ENCODE measurements at regions not wholly inside any gene's neighbourhood (a gene's known extent, or its start where the extent isn't known, plus 50 kb on each side); places are given as distances from the start of the nearest gene placed in this dataset.

DNA sequence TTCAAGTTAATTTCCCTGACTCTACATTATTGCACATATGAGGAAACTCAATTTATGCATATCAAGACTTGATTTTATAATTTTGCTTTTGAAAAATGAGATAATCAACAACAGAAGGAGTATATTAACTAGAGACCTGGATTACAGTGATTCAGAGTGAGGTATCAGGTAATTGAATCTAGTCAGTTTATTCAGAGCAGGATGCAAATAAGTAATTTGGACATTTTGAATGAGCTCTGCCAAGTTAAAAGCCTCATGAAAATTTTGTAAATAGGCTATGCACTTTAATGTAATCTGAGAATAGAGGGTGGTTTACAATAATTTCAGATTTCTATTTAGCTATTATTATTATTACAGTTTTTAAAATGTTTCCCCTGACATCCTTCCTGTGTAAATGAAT is 203.7 kb upstream of the EMCN start:
- H3K4me3 ChIP-seq (ENCODE audit: low read depth in 1 of 2, low read length in 2 of 2) = no peak overlapping the region
- H3K27ac ChIP-seq (ENCODE audit: low read depth, low read length) = no peak overlapping the region
- no peak overlapping the region for H3K9ac ChIP-seq (ENCODE audit: low read depth in 1 of 2, low read length in 2 of 2)
- H3K27me3 ChIP-seq (ENCODE audit: control insufficient read depth in 1 of 2, insufficient read depth in 2 of 2, low read length in 2 of 2) = no peaks in the 10 kb centered on the region
- H3K9me3 ChIP-seq (ENCODE audit: control insufficient read depth in 1 of 2, low read length in 2 of 2) = no peaks in the 10 kb centered on the region
- peaks cover 0 to 9% of the 10 kb centered on the region in 2 donors for H3K4me1 ChIP-seq (ENCODE audit: control insufficient read depth in 1 of 2, insufficient read depth in 2 of 2, low read length in 2 of 2)
- H3K36me3 ChIP-seq (ENCODE audit: control insufficient read depth in 1 of 2, insufficient read depth in 2 of 2, low read length in 2 of 2) = no peaks in the 10 kb centered on the region

DNA sequence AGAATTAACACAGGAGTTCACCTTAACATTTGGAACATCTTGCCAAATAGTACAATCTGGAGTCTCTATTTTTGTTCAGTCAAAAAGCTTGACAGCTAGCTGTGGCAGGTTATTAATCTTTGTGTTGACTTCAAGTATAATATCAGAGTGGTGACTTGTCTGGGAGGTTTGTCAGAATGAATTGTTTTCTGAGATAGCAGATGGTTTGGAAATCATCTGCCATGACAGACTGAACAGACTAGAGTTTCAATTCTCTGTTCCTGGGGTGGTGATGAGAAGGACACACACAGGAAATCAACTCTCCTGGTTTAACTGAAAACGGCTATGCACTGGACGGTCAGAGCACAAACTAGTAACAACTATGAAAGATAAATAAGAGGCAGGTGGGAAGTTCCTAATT is 203.3 kb upstream of the EMCN start:
- Histone ChIP-seq H3K27ac (ENCODE audit: low read depth, low read length) (no peak overlapping the region), H3K9ac (ENCODE audit: low read depth in 1 of 2, low read length in 2 of 2) (no peak overlapping the region), H3K36me3 (ENCODE audit: control insufficient read depth in 1 of 2, insufficient read depth in 2 of 2, low read length in 2 of 2) (no peaks in the 10 kb centered on the region)

DNA sequence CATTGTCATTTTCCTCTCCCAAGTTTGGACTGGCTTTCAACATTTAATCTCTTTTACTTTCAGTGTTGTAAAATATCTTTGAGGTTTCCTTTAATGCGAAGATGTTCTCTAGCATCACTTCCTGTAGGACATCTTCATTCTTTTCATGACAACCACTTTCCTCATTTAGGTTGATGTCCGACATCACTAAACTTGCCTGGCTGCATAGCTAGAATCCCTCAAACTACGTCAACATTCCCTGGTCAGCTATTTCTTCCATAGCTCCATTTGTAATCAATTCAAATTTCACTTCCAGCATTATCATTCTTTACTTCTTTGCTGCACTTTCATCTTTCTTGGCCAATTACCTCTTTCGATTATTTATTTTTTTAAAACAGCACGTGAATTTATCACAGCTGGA is 198.6 kb upstream of the EMCN start:
- H3K9ac ChIP-seq (ENCODE audit: low read depth in 1 of 2, low read length in 2 of 2) = no peak overlapping the region
- no peaks in the 10 kb centered on the region for H3K36me3 ChIP-seq (ENCODE audit: control insufficient read depth in 1 of 2, insufficient read depth in 2 of 2, low read length in 2 of 2)
- no peaks in the 10 kb centered on the region for H3K27me3 ChIP-seq (ENCODE audit: control insufficient read depth in 1 of 2, insufficient read depth in 2 of 2, low read length in 2 of 2)
- H3K27ac ChIP-seq (ENCODE audit: low read depth, low read length) = no peak overlapping the region
- no peaks in the 10 kb centered on the region for H3K4me1 ChIP-seq (ENCODE audit: control insufficient read depth in 1 of 2, insufficient read depth in 2 of 2, low read length in 2 of 2)
- H3K4me3 ChIP-seq (ENCODE audit: low read depth in 1 of 2, low read length in 2 of 2) = no peak overlapping the region
- H3K9me3 ChIP-seq (ENCODE audit: control insufficient read depth in 1 of 2, low read length in 2 of 2) = no peaks in the 10 kb centered on the region

More for the DNA sequence above, 203.3 kb upstream of the EMCN start:
- H3K4me1 ChIP-seq (ENCODE audit: control insufficient read depth in 1 of 2, insufficient read depth in 2 of 2, low read length in 2 of 2) = peaks cover 0 to 9% of the 10 kb centered on the region in 2 donors
- H3K27me3 ChIP-seq (ENCODE audit: control insufficient read depth in 1 of 2, insufficient read depth in 2 of 2, low read length in 2 of 2) = no peaks in the 10 kb centered on the region
- H3K9me3 ChIP-seq (ENCODE audit: control insufficient read depth in 1 of 2, low read length in 2 of 2) = no peaks in the 10 kb centered on the region
- H3K4me3 ChIP-seq (ENCODE audit: low read depth in 1 of 2, low read length in 2 of 2) = no peak overlapping the region

GRCh38 chr4:100708776-100709175 is 191.0 kb upstream of the EMCN start:
- Histone ChIP-seq H3K27ac (ENCODE audit: low read depth, low read length) (no peak overlapping the region), H3K9me3 (ENCODE audit: control insufficient read depth in 1 of 2, low read length in 2 of 2) (no peaks in the 10 kb centered on the region), H3K9ac (ENCODE audit: low read depth in 1 of 2, low read length in 2 of 2) (no peak overlapping the region), H3K36me3 (ENCODE audit: control insufficient read depth in 1 of 2, insufficient read depth in 2 of 2, low read length in 2 of 2) (no peaks in the 10 kb centered on the region), H3K4me3 (ENCODE audit: low read depth in 1 of 2, low read length in 2 of 2) (no peak overlapping the region), H3K4me1 (ENCODE audit: control insufficient read depth in 1 of 2, insufficient read depth in 2 of 2, low read length in 2 of 2) (peaks cover 0 to 5% of the 10 kb centered on the region in 2 donors), H3K27me3 (ENCODE audit: control insufficient read depth in 1 of 2, insufficient read depth in 2 of 2, low read length in 2 of 2) (no peaks in the 10 kb centered on the region)

DNA sequence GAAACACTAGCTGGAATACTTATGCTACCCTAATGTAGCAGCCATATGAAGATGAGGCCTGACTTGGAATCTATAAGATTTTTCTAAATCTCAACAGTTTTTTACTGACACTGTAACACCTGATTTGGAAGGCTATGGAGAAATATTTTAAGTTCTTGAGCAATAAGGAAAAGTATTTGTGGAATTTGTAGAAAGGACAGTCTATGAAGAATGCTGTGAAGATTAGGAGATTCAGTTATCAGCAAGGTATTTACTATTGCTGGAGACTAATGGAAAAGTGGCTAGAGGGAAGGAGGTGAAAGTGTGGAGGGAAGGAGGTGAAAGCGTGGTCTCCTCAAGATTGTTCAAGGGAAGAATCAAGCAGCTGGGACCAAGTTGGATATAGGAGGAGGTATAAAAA is 190.0 kb upstream of the EMCN start:
- Histone ChIP-seq H3K36me3 (ENCODE audit: control insufficient read depth in 1 of 2, insufficient read depth in 2 of 2, low read length in 2 of 2) (no peaks in the 10 kb centered on the region), H3K9me3 (ENCODE audit: control insufficient read depth in 1 of 2, low read length in 2 of 2) (no peaks in the 10 kb centered on the region), H3K27ac (ENCODE audit: low read depth, low read length) (no peak overlapping the region), H3K27me3 (ENCODE audit: control insufficient read depth in 1 of 2, insufficient read depth in 2 of 2, low read length in 2 of 2) (no peaks in the 10 kb centered on the region), H3K9ac (ENCODE audit: low read depth in 1 of 2, low read length in 2 of 2) (no peak overlapping the region), H3K4me1 (ENCODE audit: control insufficient read depth in 1 of 2, insufficient read depth in 2 of 2, low read length in 2 of 2) (peaks cover 0 to 5% of the 10 kb centered on the region in 2 donors), H3K4me3 (ENCODE audit: low read depth in 1 of 2, low read length in 2 of 2) (no peak overlapping the region)

- no peaks in the 10 kb centered on the region for H3K36me3 ChIP-seq (ENCODE audit: control insufficient read depth in 1 of 2, insufficient read depth in 2 of 2, low read length in 2 of 2)
- no peak overlapping the region for H3K27ac ChIP-seq (ENCODE audit: low read depth, low read length)
- H3K27me3 ChIP-seq (ENCODE audit: control insufficient read depth in 1 of 2, insufficient read depth in 2 of 2, low read length in 2 of 2) = no peaks in the 10 kb centered on the region
- H3K9me3 ChIP-seq (ENCODE audit: control insufficient read depth in 1 of 2, low read length in 2 of 2) = no peaks in the 10 kb centered on the region
- H3K4me1 ChIP-seq (ENCODE audit: control insufficient read depth in 1 of 2, insufficient read depth in 2 of 2, low read length in 2 of 2) = no peaks in the 10 kb centered on the region
- H3K4me3 ChIP-seq (ENCODE audit: low read depth in 1 of 2, low read length in 2 of 2) = no peak overlapping the region
- no peak overlapping the region for H3K9ac ChIP-seq (ENCODE audit: low read depth in 1 of 2, low read length in 2 of 2)
Measured at GRCh38 chr4:100696531-100696930, 178.7 kb upstream of the EMCN start.

DNA sequence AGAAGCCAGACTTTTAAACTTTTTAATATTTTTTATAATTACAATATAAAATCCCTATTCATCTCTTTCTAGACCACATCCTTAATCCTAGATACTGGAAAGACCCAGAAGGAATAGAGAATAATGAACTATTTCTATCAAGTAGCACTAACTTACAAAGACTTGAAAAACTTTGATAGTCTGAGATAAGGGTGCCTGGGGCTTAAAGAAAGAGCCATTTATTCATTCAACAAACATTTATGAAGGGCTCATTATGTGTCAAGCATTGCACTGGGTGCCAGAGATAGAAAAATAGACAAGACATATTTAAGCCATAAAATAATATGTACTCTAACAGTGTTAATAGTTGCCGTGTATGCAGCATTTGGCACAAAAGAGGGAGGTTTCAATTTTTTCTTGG is 178.0 kb upstream of the EMCN start:
- H3K9ac ChIP-seq (ENCODE audit: low read depth in 1 of 2, low read length in 2 of 2) = no peak overlapping the region
- H3K27me3 ChIP-seq (ENCODE audit: control insufficient read depth in 1 of 2, insufficient read depth in 2 of 2, low read length in 2 of 2) = no peaks in the 10 kb centered on the region
- no peak overlapping the region for H3K4me3 ChIP-seq (ENCODE audit: low read depth in 1 of 2, low read length in 2 of 2)
- no peaks in the 10 kb centered on the region for H3K4me1 ChIP-seq (ENCODE audit: control insufficient read depth in 1 of 2, insufficient read depth in 2 of 2, low read length in 2 of 2)
- no peak overlapping the region for H3K27ac ChIP-seq (ENCODE audit: low read depth, low read length)
- H3K9me3 ChIP-seq (ENCODE audit: control insufficient read depth in 1 of 2, low read length in 2 of 2) = no peaks in the 10 kb centered on the region
- H3K36me3 ChIP-seq (ENCODE audit: control insufficient read depth in 1 of 2, insufficient read depth in 2 of 2, low read length in 2 of 2) = no peaks in the 10 kb centered on the region

DNA sequence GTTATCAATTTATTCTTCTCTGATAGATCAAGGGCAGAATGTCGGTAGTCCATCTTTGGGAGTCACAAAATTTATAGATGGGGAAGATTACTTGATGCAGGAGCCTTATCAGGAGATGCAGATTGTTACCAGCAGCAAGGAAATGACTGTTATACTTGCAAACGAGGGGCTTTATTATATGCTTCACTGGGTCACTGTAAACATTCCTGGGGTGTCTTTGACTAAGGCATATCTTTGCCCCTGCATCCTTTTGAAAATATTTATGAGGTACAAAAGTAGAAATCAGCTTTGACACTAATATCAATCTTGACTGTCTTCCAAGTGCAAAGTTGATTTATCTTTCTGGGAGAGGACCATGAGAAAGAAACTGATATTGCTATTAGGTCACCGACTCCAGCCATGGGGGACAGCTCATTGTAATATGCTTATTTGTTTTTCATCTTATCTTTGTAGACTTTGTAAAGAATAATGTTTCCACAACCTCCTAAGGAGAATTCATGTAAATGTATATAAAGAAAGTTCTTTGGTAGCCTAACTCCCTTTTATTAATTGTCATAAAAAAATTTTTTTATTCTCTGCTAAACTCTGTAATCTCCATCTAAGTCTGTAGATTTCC is 177.3 kb upstream of the EMCN start:
- Histone ChIP-seq H3K27ac (ENCODE audit: low read depth, low read length) (no peak overlapping the region), H3K4me3 (ENCODE audit: low read depth in 1 of 2, low read length in 2 of 2) (no peak overlapping the region), H3K27me3 (ENCODE audit: control insufficient read depth in 1 of 2, insufficient read depth in 2 of 2, low read length in 2 of 2) (no peaks in the 10 kb centered on the region), H3K4me1 (ENCODE audit: control insufficient read depth in 1 of 2, insufficient read depth in 2 of 2, low read length in 2 of 2) (no peaks in the 10 kb centered on the region), H3K36me3 (ENCODE audit: control insufficient read depth in 1 of 2, insufficient read depth in 2 of 2, low read length in 2 of 2) (no peaks in the 10 kb centered on the region), H3K9me3 (ENCODE audit: control insufficient read depth in 1 of 2, low read length in 2 of 2) (no peaks in the 10 kb centered on the region), H3K9ac (ENCODE audit: low read depth in 1 of 2, low read length in 2 of 2) (no peak overlapping the region)

DNA sequence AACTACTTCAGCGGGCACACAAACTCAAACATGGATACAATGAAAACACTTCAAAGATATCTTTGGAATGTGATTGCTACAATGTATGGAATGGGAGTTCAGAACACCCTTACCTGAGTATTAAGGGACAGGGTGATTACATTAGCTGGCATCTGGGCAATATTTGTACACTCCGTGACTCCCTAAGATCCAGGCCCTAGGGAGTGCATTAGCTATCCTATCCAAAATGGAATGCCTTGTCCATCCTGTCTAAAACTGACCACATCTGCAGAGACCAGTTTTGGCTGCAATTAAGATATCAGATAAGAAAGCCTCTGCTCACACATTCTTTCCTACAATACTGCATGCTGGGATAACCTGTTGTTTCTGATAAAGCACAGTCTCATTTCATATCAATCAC is 176.6 kb upstream of the EMCN start:
- H3K27ac ChIP-seq (ENCODE audit: low read depth, low read length) = no peak overlapping the region
- no peaks in the 10 kb centered on the region for H3K4me1 ChIP-seq (ENCODE audit: control insufficient read depth in 1 of 2, insufficient read depth in 2 of 2, low read length in 2 of 2)
- H3K36me3 ChIP-seq (ENCODE audit: control insufficient read depth in 1 of 2, insufficient read depth in 2 of 2, low read length in 2 of 2) = no peaks in the 10 kb centered on the region

GRCh38 chr4:100690812-100691211 is 173.0 kb upstream of the EMCN start:
- H3K27ac ChIP-seq (ENCODE audit: low read depth, low read length) = no peak overlapping the region
- H3K9ac ChIP-seq (ENCODE audit: low read depth in 1 of 2, low read length in 2 of 2) = no peak overlapping the region
- no peaks in the 10 kb centered on the region for H3K27me3 ChIP-seq (ENCODE audit: control insufficient read depth in 1 of 2, insufficient read depth in 2 of 2, low read length in 2 of 2)
- no peak overlapping the region for H3K4me3 ChIP-seq (ENCODE audit: low read depth in 1 of 2, low read length in 2 of 2)
- no peaks in the 10 kb centered on the region for H3K9me3 ChIP-seq (ENCODE audit: control insufficient read depth in 1 of 2, low read length in 2 of 2)
- no peaks in the 10 kb centered on the region for H3K4me1 ChIP-seq (ENCODE audit: control insufficient read depth in 1 of 2, insufficient read depth in 2 of 2, low read length in 2 of 2)
- H3K36me3 ChIP-seq (ENCODE audit: control insufficient read depth in 1 of 2, insufficient read depth in 2 of 2, low read length in 2 of 2) = no peaks in the 10 kb centered on the region

More for the DNA sequence above, 176.6 kb upstream of the EMCN start:
- Histone ChIP-seq H3K4me3 (ENCODE audit: low read depth in 1 of 2, low read length in 2 of 2) (no peak overlapping the region), H3K9me3 (ENCODE audit: control insufficient read depth in 1 of 2, low read length in 2 of 2) (no peaks in the 10 kb centered on the region), H3K9ac (ENCODE audit: low read depth in 1 of 2, low read length in 2 of 2) (no peak overlapping the region), H3K27me3 (ENCODE audit: control insufficient read depth in 1 of 2, insufficient read depth in 2 of 2, low read length in 2 of 2) (no peaks in the 10 kb centered on the region)

DNA sequence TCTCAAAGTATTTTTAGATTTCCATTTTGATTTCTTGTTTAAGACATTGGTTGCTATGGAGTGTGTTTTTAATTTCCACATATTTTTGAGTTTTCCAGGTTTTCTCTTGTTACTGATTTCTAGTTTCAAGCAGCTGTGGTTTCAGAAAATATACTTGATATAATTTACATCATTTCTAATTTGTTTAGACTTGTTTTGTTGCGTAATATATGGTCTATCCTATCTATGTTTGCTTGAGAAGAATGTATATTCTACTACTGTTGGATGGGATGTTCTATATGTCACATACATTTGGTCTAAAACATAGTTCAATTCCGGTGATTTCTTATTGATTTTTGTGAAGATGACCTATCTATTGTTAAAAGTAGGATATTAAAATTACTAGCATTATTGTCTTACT is 170.5 kb upstream of the EMCN start:
- H3K4me1 ChIP-seq (ENCODE audit: control insufficient read depth in 1 of 2, insufficient read depth in 2 of 2, low read length in 2 of 2) = no peaks in the 10 kb centered on the region
- no peaks in the 10 kb centered on the region for H3K9me3 ChIP-seq (ENCODE audit: control insufficient read depth in 1 of 2, low read length in 2 of 2)
- H3K27ac ChIP-seq (ENCODE audit: low read depth, low read length) = no peak overlapping the region
- H3K36me3 ChIP-seq (ENCODE audit: control insufficient read depth in 1 of 2, insufficient read depth in 2 of 2, low read length in 2 of 2) = no peaks in the 10 kb centered on the region
- H3K4me3 ChIP-seq (ENCODE audit: low read depth in 1 of 2, low read length in 2 of 2) = no peak overlapping the region
- H3K27me3 ChIP-seq (ENCODE audit: control insufficient read depth in 1 of 2, insufficient read depth in 2 of 2, low read length in 2 of 2) = no peaks in the 10 kb centered on the region
- no peak overlapping the region for H3K9ac ChIP-seq (ENCODE audit: low read depth in 1 of 2, low read length in 2 of 2)

Measured in duodenal mucosa (tissue), 2 donors.